GM21423 (cell line): ENCODE measurements at regions not wholly inside any gene's neighbourhood (a gene's known extent, or its start where the extent isn't known, plus 50 kb on each side); places are given as distances from the start of the nearest gene placed in this dataset.

ENCODE experiments used
- ATAC-seq: cut with Tn5 transposase; IDR thresholded peaks from one replicate; pipeline ENCODE4 v1.9.1; 2021; ENCODE audit warnings: mild to moderate bottlenecking, moderate library complexity; ENCODE audit not compliant: unreplicated experiment

DNA sequence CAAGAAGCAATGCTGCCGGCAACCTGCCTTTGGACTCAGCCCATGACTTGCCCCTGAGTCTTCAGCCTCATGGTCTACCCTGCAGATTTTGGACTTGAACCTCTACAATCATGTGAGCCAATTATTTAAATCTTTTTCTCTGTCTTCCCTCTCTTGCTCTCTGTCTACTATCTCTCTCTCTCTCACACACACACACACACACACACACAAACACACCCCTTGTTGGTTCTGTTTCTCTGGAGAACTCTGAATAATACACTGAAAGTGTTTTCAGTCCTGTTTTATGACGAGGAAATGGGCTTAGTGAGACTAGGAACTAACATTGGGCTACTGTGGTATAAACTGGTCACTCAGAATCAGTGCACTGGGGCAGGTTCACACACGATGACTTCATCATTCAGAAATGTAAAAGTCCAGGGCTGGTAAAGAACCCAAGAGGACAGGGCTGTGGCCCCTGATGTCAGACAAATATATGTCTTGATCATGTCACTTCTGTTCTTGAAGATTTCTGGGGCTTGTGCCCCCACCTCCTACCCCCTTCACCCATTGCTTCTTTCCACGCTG, 266.1 kb upstream of the SIX2 start:
- ATAC-seq: no peak

DNA sequence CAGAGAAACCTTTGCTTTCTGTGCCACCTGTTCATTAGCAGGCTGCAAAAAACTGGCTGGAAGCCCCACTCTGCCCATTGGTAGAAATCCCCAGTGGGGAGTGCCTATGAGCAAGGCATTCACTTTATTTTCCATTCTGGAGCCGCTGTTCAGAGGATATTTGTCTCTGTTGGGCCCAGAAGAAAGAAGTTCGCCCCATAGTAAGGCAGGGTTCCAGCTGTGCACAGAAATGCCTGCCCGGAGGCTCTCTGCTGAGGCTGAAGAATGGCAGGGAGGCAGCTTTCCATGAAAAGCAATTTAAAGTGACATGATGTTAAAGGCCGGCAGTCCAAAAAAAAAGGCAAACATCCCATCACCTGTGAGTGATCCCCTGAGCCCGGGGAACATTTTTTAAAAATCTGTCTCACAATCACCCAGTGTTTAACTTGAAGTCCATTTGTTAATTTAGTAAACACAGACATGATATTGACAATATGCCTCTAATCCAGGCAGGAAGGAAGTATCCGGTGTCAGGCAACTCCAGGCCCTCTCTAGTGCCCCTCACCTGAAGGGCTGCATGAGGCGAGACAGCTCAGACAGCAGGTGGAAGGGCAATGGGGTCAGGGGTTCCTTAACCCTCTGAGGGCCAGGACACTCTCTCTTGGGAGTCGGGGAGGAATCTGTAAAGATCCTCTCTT, 265.1 kb upstream of the SIX2 start:
- ATAC-seq: no peak

DNA sequence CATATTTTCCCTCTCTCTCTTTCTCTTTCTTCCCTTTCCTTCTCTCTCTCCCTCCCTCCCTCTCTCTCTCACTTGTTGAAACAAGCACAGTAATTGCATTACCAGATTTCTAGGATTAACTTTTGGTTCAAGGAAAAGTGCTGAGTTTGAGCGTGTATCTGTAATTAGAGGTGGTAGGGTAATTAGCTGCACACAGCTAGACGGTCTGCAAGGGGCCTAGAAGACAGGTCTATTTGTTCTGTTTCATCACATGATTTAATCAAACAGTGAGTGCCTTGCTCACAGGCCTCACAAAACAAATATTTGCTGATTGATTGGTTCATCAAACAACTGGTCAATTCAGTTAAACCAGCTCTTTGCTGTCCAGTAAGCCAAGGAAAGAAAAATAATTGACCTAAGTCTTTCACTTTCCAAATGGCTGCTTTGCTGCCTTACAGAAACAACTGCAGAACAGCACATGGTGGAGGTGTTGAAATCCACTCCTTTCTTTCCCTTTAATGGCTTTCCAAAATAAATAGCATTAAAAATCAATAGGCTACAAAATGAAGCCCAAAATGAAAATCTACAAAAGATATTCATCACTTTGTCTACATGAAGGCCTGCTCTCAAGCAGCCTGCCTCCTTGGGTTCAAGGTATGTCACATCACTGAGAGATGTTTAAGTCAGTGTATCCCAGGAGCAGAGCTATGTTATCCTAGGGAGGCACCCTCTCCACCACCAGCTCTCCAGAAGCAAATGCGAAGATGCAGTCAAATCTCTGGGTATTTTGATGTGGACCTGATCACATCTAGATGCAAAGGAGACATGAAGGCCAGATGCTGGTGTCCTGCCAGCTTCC, 264.4 kb upstream of the SIX2 start:
- ATAC-seq: no peak

DNA sequence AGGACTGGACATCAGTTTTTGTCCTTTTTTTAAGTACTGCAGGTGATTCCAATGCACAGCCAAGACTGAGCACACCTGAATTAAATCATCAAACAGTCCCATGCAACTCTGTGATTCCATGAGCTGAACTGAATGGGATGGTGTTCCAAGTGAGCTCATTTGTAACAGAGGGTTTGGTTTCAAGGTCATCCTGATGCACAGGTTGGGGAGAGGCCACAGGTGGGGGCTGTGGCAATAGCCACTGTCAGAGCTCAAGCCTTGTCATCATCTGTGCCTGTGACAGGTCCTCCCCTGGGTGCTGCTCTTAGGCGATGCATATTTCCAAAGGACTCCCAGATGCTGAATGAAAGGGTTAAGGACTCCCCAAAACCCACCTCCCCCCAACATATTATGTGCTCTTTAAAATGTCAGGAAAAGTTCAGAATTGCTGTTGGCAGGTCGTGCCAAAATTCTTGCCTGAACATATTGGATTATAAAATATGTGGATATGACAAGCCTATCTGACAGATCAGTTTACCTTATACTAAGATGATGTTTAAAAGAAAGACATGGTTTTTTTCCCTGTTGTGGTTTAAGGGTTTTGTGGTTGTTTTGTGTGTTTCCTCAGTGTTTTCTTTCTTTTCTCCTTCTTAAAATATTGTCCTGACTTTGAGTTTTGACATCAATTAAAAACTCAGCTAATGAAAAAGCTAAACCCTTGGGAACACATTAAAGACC, 263.5 kb upstream of the SIX2 start:
- no peak for ATAC-seq

DNA sequence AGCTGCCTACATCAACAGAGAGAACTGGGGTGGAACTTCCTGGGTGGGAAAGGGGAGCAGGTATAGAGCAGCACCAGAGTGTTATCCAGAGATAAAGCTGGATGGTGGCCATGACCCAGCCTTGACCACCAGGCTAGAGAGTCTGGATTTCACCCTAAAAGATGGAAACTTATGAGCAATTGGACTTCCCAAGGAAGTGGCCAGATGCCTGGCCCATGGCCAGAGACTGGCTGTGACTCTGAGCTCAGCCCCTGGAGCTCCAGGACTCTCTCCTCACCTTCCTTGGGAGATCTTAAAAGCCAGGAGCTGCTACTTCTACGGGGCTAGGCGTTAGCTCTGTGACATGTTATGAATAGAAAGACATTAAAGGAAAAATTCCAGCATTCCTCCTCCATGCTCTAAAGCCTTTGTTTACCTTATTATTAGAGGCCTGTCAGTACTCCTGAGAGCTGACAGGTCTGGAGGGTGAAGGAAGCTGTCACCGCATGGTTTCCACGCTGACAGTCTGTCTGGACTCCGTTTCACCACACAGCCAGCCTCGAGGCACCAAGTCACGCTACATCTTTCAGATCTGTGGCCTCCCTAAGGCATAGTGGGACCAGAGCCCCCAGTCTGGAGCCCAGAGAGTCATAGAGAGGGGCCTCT, 260.0 kb upstream of the SIX2 start:
- no peak for ATAC-seq

DNA sequence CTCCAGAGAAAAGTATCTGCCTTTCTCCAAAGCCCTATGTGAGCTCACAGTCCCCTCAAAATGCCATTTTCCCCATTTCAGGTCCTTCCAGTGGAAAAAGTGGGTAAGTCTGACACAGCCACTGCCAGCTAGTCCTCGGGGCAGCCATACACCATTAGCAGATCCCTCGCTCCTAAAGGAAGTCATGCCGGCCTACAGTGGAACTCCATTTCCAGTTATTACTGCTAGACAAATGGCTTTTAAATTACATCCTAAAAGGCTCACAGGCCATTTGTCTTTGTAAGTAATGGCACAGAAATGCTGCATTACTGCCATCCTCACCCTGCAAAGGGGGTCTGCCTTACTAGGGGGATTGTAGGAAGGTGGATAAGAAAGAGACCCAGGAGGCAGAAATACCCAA, 259.4 kb upstream of the SIX2 start:
- no peak for ATAC-seq

DNA sequence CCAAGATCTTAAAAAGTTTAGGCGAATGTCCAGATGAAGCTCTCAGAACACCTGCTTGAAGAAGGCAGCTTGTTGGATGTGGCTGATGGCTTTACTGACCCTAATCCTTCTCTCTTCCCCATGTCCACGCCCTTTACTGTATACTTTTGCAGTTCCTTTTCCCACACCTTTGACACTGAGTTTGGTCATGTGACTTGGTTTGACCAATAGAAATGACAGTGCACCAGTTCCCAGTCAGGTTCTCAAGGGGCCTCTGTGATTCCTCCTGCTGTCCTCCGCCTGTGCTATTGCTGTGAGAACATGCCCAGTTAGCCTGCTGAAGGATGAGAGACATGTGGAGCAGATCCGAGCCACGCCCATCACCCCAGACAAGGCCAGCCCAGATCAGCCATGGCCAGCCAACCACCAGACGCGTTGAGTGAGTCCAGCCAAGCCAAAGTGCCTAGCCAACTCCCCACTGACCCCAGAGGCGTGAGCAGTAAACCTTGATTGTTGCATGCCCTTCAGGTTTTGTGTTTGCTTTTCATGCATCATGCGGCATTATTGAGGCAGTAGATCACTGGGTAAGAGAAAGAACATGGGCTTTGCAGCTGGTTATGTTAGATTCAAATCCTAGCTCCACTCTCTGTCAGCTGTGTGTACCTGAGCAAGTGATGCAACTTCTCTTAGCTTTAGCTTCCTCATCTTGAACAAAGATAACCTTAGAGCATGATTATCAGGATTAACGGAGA, 258.0 kb upstream of the SIX2 start:
- ATAC-seq: no peak

DNA sequence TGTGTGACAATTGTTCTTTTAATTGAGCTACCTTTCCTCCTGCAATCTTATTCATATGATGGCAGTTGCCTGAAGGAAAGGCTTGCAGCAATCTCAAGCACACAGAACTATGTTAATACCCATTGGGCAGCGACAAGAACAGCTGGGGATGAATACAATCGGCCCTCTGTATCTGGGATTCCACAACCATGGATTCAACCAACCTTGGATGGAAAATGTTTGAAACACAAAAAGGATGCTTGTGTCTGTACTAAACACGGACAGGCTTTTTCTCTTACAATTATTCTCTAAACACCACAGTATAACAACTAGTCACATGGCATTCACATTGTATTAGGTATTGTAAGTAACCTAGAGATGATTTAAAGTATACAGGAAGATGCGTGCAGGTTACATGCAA, 256.1 kb upstream of the SIX2 start:
- ATAC-seq: no peak

DNA sequence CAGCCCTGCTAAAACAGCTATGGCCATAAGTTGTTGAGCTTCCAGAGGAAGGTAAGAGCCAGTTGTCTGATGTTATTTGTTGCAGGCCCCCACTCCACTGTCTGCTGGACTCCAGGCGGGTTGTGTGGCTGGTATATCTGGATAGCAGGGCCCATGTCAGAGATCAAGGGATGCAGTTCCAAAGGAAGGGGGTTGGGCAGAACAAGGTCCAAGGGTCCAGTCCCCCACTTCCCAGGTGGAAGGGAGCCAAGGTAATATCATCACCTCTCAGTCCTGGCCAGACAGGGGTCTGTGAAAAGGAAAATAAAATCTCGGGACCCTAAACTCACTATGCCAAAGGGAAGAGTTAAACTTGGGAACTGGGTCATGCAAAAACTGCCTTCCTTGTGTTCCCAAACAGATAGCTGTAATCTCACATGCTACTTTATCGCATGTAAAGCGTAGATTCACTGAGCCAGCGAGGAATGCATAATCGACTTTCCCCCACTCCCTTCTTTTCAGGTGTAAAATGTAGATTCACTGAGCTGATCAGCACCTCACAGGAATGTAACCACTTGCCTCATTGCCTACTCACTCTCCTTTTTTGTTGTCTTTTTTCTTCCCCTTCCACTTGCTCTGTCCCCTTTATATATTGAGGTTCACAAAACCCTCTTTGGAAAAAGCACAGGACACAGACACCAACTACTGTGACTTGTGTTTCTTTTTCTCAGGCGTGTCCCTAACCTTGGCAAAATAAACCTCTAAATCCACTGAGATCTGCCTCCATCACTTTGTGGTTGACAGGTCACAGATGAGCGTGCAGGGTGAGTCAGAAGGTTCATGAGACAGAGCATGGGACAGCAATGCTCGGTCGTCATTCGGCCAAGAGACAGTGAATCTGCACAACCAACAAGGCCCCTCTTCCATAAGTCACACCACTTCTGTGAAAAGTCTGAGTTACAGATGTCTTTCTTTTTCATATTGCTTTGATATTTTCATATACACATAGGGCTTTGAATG, 255.3 kb upstream of the SIX2 start:
- ATAC-seq: no peak

DNA sequence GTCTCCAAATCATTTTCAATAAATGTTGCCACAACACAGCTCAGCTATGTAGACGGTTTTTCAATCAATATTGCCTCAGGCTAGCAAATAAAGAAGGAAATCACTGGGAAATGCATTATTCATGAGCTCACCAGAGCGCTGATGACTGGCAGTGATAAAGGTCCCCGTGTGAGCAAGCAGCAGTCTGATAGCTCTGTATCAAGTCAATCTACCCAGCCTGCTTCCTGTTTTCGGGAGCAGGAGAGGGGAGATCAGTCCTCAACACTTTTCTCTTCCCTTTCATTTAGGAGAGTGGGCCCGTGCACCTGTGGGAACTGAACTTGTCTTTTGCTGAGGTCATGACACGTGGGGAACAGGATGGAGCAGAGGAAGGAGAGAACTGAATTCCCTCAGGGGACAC, 253.9 kb upstream of the SIX2 start:
- no peak for ATAC-seq

DNA sequence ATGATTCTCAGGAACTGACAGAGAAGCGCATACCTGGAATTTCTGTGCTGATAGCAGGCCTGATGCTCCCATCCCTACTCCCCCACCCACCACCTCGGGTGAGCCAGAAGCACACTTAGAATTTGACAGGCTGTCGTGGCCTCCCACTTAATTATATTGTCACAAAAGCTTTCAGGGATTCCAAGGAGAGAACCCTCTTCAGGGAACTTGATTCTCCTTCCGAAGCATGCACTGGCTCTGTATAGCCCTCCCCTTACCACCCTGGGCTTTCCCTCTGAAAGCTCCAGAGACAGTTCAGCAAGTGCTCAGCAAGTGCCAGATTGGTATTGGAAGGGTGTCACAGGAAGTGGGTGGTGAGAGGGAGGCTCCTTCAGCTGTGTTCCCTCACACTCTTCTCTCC, 252.5 kb upstream of the SIX2 start:
- no peak for ATAC-seq

DNA sequence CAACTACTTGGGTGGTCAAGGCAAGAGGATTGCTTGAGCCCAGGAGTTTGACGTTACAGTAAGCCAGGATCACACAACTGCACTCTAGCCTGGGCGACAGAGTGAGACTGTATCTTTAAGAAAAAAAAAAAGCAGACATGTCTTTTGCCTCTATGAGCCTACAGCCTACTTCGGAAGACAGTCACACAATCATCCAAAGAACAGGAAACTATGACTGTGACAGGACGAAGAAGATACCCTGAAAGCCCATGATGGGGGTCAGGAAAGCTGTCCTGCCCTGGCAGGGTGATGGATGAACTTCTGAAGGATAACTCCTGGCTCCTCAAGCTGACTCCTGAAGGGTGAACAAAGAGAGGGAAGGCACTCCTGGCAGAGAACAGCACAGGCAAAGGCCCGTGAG, 251.7 kb upstream of the SIX2 start:
- no peak for ATAC-seq

DNA sequence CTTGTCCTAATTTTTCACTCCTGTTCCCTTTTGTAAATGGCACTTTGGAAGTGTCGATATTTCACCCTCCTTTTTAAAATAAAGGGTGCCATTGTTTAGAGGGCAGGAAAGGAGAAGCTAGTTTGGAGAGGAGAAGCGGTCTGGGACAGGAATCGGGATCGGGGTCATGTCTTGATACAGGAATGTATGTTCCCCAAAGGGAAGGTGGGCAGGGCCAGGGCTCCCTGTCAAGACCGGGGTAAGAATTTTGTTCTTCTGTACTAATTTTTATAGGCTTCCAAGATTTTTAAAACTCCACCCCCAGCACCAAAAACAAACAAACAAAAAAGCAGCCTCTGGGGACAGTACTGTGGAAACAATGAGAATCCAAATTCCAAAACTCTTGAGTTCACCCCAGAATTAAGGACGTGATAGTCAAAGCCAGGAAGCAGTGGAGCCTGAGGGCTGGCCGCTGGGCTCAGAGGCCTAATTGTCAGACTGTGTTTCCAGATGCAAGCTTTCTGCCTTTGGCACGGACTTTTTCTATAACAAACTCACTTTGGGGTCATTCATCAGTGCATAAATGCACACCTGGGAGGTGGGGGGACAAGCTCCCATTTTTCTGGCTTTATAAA, 250.4 kb upstream of the SIX2 start:
- ATAC-seq: no peak

DNA sequence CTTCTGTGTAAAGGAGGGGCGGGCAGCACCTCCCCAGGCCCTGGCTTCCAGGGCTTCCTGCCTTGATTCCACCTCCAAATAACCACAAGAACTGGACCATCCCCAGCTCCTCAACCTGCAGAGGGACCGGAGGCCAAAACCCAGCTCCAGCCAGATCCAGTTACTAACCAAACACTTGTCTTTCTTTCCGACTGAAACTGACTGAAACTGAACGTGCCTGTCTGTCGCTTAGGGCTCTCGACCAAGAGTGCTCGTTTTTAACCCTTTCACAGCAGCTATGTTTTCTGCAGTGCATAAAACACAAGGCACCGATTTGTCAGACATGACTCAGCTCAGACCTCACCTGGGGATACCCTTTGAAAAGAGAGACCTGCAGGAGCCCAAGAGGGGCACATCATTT, 249.9 kb upstream of the SIX2 start:
- no peak for ATAC-seq

DNA sequence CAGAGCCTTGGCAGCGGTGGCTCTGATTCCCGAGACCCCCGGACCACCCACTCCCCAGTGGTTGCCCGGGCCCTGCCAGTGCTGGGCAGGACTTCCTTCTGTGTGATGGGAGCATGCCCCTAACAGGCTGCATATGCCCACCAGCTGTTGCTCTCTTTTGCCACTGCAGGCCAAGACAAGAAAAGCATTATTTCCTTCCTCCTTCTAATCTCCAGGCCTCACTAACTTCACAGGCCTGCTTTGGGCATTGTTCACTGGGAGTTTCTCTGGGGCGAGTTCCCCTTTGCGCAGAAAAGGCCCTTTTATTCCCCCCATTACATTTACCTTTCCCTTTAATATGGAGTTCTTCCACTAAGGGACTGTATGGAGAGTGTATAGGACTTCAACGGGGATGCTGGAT, 249.1 kb upstream of the SIX2 start:
- ATAC-seq: no peak

DNA sequence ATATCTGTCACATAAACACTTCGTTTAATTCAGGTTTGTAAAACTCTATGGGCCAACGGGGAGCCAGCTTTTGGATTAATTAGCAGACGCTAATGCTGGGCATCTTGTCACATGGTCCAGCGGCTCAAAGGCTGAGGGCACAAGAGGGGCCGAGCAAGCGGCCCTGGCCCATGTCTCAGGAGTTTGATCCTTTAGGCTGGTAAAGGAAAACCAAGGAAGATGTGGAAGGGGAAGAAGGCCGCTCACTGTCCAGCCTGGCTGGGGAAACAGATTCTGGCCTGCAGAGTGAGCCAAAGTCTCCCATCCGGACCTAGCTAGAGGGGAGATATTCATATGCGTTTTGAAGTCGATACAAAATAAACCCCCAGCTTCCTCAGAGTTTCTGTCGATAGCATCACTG, 248.6 kb upstream of the SIX2 start:
- ATAC-seq: no peak

DNA sequence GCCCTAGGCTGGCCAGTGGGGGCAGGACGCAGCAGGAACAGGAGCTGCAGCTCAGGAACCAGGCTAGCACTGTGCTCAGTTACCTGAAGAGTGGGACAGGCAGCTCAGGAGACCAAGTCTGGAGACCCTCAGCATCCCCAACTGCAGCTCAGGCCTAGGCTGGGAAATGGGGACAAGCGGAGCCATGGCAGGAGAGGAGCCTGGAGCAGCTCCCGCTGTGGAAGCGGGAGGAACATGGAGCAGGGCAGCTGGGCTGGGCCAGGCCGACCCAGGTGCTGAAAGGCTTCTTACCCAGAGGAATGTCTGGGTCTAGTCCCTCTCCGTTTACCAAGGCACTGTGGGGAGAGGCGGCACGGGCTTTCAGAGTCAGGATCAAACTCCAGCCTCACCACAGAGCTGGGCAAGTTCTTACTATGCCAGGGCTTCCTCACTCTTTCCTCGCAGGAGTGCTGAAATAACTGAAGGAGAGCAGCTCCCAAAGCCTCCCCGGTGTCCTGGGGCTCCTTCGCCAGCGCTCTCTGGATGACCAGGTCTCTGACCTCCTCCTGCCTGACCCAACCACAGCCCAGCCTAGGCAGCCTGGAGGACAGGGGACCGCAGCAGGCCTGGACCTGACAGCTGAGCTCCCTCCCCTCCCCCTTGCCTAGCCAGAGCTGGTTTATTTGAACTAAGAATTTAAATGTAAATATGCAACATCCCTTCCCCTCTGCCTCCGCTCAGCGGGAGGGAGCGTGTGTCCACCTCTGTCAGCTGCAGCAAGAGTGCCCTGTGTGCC, 247.8 kb upstream of the SIX2 start:
- no peak for ATAC-seq
